SK-N-DZ (cell line): ENCODE measurements at regions not wholly inside any gene's neighbourhood (a gene's known extent, or its start where the extent isn't known, plus 50 kb on each side); places are given as distances from the start of the nearest gene placed in this dataset.
A peak's percentile ranks its signal among the peaks of the same experiment; 100 is the strongest.

Experiments
- DNase-seq: peaks from one replicate; pipeline ENCODE4 v3.0.0-alpha.2; 2015; ENCODE audit warnings: low spot score

DNA sequence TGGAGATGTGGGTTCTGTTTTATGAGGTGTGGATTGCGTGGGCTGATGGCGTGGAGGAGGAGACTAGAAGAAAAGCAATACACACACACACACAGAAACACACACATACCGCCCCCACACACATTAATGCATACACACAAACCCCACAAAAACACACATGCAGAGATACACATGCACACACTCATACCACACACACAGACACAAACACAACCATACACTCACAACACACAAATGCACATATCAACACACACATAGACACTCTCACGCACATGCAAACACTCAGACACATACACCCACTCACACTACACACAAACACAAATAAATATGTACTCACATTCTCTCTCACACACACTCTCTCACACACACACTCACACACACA is 75.7 kb upstream of the UBL3 start:
- no peak for DNase-seq

DNA sequence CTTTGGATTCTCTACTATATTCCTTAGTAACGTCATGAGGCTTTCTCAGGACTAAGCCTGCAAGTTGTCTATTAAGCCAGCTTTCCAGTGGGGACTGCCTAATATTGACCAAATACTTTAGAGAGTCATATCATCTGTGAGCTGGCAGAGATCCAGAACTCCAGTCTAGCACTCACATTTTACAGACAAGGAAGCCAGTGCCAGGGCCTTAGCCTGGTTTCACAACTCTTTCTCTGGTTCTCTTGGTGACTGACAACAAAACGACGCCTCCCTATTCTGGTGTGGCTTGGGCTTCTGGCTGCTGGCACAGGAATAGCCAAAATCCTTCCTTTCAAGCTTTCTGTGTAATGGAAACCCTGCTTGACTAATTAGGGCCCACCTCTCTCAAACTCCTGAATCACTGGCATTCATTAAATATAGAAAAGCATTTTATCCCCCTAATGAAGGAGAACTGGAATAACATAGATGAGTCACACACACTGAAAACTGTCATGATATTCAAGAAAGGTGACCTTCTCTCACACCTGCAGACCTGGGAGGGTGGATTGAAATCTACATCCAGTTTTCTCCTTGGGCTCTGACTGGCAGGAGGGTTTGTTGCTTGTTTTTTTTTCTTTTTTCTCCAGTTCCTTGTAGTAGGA is 75.2 kb upstream of the UBL3 start:
- no peak for DNase-seq

DNA sequence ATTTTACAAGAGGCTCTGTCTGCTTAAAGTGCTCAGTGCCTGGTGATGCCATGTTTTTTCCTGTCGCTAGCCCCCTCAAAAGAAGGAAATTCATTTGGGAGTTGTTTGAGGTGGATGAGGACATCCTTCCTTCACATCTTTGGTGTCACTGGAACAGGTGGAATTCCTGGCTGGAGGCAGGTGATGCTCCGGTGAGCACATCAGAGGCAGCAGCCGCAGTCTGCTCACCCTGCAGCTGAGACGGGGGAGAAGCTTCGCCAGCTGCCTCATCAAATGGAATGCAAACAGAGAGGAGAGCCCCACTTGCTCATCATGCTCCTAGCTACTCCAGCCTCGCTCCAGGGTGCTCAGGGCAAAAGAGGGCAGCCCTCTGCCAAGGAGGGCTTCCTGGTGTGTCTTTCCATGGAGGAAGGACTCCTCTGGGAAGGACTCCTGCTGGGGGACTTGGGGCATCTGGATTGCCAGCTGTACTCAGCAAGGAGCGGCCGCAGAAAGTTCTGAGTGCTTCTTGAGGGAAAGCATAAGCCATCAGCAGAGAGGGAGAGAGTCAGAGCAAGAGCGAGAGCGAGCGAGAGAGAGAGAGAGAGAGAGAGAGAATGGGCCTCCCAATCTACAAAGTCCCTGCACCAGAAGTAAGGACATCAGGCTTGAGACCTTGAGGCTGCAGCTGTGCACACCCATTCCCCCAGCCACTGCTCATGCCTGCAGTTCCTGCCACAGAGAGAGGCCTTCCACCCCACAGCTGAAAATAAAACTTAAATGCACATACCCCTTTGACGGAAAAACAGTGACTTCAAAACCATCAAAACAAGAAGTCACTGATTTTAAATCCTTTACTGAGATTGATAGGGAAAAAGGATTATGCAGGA is 74.3 kb upstream of the UBL3 start:
- DNase-seq: no peak

DNA sequence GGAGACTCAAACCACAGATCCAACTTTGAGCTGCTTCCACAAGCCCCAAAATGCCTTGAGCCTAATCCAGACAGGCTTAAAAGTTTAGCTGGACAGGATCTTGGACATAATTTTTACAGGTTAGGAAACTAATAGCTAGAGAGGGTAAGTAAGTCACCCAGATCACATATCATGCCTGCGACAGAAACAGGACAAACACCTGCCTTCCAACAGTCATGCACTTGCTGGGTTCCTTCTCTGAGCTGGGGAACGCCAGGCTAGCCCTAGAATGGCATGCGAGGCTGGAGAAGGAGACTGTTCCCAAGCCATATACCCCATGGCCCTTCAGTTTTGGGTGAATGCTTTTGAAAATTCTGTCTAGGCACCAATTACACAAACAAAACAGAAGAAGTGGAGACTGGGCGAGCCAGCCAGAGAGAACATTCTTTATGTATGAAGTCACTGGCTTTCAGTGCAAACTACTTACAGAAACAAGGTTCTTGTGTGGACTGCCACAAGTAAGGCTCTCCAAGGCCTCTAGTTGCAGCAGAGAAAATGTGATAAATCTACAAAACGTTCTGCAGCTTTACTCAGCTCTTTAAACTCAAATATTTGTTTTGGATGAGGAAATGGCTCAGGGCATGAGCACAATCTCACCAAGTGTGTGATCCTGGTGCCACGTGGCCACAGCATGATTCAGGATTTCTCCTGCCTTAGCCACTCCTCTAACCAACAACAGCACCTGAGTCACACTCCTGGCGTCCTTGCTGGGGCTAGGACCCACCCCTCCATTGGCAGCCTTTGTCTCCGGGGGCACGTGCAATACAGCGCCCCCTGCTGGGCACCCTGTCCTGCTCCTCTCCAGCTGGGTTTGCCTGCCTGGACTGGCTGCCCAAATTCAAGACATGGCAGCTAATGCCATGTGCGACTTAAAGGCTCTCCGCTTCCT is 73.4 kb upstream of the UBL3 start:
- DNase-seq: peak; percentile 13

DNA sequence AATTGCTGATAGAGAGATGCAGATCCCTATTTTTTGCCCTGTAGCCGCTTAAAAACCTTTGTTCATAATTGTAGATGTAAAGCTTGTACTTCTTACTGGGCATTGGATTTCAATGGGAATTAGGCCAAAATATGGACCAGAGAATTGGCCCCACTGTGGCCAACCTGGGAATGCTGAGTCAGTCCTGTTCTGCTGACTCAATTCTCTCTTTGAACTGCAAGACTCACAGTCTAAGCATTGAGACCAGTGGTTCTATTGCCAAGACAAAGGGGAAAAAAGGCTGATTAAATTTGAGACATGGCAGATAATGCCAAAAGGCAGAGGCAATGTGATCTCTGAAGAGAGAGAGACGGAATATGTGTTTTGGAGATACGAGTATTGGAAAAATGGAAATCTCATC is 72.5 kb upstream of the UBL3 start:
- no peak for DNase-seq

DNA sequence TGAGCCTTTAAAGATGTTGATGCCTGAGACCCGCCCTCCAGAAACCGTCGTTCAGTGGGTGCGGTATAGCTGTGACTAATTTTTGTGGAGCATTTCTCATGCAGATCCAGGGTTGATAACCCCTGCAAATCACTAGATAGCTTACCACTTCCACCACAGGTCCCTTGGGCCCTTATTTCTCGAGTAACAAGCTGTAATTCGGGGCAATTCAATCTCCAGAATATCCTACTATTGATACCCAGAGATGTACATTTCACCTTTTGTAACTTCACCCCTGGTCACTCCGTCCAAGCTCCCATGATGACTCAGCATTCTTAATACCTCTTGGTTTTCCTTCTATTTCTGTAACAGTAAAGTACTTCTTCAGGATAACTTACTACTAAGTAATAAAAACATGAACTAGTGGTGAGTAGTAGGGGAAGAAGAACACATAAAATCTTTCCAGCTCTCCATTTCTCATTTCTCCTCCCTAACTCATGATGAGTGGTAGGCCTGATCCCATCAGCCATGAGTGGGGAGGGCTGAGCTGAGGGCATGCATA is 71.9 kb upstream of the UBL3 start:
- no peak for DNase-seq

DNA sequence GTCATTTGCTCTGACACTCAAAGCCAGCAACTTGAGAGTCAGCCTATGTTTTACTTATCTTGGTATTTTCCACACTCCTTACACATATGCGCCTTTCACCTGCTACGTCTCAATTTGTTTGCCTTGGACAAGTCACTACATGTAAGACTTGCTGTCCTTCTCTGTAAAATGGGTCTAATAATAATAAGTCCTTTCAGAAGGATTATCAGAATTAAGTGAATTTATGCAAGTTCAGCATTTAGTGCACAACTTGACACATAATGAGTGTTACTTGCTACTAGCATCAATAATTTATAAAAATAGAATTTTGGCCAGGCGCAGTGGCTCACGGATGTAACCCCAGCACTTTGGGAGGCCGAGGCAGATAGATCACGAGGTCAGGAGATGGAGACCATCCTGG is 71.1 kb upstream of the UBL3 start:
- DNase-seq: no peak

DNA sequence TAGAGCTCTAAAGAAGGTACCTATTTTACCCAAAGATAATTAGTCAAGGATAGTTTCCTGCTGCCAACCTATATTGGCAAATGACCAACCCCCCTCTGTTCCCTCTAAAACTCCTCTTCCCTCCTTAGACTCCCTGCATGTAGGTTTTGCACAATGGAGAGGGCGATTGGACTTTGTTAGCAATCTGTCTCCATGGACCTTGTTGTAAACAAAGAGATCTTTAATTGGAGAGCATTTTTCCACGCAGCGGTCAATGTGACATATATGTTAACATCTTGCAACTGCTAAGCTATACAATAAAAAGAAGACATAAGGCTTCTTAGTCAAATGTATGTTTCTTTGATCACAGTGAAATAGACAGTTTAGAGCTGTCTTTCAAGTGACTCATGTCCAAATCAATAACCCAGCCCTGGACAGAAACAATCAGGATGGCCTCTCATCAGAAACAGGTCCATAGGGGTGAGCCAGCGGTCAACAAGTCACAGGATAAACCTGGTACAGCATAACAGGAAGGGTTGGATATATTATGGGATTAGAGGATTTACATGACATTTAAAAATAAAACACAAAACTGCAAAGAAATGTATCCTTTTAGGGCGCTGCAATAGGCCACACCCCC is 69.7 kb upstream of the UBL3 start:
- no peak for DNase-seq

DNA sequence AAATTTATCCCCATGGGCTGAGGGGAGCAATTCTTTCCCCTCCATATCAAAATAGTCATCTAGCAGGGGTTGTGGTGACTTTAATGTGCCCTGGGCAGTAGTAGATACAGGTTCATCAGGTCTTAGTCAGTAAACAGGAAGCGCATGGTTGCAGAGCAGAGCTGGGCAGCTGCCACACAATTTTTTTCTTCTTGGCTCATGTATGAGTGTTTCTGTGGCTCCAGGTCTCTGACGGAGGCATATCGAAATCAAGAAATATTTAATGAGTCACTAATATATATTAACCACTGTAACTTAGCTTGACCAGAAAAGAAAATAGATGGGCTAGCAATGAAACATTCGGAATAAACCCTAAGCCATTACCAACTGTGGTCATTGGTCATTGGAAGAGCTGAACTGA is 68.4 kb upstream of the UBL3 start:
- DNase-seq: no peak

DNA sequence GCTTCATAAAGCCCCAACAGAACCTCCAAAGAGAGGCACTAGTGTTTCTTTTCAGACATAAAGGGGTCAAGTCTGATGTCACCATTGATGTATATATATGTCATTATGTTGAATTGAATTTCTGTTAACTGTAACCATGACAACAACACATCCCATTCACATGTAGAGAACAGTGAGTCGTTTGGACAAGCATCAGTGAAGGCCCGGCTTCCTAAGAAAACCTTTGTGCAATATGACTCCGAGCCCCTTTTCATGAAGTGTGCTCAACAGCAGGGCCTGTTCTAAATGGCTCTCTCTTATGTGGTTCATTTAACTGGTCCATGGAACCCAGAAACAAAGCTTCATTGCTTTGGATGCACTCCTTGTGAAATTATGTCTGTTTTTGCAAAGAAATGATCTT is 67.2 kb upstream of the UBL3 start:
- no peak for DNase-seq

DNA sequence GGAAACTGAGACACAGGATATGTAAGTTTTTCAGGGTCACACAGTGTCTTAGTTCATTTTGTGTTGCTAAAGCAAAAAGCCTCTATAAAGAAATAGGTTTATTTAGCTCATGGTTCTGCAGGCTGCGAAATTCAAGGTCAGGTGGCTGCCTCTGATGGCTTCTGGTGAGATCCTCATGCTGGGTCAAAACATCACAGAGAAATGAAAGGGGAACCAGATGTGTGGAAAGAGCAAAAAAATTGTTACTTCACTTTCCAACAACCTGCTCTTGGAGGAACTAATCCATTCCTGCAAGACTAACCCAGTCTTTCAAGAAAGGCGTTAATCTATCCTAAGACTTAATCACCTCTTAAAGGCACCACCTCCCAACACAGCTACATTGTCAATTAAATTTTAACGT is 64.2 kb upstream of the UBL3 start:
- no peak for DNase-seq

DNA sequence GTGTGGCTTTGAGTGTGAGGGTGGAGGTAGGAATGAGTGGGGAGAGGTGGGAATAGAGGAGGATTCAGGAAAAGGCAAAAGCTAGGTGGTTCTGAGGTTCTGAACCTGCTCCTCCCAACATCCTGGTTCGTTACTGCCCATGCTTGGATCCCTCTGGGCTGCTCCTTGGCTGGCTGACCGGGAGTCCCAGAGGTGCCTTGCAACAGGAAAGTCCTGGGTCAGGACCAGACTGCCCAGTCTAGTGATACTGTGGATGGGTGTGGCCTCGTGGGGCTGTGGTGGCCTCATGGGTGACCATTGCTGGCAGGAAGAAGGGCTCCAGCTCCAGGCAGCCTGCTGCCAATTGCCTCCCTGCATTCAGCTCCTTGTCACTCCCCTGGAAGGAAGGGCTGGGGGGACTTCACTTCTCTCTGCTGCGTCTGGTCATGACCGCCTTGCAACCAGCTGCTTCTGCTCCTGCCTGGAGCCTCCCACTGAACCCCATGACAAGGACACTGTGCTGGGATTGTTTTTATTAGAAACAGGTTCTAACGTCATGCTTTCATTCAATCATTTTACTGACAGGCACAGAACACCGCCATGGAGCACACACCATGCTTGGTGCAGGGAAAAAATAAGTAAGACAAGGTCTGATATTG is 61.5 kb upstream of the UBL3 start:
- DNase-seq: peak; percentile 23

DNA sequence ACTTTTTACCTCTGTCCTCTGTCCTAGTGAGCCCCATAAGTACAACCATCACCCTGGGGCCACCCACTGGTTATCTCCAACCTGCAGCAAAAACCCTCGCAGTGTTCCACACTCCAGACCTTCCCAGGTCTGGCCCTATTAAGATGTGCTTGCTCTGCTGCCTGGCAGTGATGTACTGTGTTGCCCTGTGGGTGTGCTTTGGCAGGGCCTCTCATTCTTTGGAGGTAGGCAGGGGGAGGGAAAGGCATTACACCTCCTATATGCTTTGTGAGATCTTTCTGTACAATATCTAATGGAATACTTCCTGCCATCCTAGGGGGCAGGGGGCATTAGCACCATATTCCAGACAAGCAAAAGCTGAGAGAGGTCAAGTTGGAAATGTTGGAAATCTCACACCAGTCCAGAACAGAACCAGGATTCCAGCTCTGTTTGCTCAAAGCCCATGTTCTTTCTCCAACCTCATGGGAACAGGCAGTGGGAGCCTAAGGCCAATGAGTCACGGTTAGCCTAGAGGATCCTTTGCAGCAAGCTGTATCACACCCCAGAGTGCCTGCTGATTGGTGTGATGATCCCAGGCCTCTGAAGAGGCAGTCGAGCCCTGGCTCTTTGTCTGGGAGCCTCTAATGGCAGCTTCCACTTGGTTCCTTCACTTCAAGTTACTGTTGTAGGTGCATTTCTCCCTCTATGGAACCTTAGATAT is 59.7 kb upstream of the UBL3 start:
- DNase-seq: no peak

DNA sequence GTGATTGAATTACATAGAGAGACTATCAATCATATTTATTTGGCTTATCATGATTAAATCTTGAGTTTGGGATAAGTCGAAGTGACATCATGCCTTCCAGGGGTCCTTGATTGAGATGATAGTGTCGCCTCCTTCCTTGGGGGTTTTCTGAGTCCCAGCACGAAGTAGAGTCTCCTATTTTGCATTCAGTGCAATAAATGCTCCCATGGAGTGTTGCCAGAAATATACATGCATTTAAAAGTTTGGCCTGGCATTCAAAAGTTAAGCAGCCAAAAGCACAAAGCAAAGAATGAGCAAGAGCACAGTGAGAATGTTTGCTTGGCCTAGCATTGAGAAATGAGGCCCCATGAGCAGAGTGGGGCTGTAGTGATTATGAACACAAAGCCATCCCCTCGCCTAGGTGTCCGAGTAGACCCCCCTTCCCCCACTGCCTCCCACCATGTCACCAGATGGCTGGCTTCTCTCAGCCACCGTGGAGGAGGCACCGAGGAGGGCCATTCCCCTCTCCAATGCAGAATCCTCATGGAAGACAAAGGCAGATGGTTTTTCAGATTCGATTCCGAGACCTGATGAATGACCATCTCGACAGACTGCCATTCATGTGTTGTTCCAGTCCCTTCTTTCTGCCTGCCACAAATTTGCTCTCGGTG is 58.8 kb upstream of the UBL3 start:
- DNase-seq: peak; percentile 52

DNA sequence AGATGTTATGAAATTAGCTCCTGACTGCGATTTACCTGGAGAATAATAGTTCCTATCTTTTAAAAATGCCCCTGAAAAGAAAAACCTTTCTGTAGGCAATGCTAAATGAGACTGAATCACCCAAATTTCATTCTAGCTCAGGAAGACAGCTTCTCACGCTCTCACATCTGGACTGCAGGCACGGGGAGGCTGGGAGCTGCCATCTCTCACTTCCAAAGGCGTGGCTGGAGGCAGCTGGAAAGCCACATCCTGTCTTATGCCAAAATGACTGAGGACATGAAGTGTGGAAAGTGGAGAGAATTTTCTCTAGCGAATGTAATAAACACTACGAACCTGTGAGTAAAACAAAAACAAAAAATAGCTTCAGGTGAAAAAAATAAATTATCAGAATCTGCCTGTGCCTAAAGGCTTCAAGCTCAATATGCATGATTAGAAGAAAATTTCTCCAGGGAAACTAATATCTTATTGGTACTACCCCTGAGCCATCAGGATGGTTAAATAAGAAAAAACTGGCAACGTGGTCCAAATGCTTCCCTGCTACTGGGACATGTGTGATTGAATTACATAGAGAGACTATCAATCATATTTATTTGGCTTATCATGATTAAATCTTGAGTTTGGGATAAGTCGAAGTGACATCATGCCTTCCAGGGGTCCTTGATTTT is 58.1 kb upstream of the UBL3 start:
- peak; percentile 22 for DNase-seq

DNA sequence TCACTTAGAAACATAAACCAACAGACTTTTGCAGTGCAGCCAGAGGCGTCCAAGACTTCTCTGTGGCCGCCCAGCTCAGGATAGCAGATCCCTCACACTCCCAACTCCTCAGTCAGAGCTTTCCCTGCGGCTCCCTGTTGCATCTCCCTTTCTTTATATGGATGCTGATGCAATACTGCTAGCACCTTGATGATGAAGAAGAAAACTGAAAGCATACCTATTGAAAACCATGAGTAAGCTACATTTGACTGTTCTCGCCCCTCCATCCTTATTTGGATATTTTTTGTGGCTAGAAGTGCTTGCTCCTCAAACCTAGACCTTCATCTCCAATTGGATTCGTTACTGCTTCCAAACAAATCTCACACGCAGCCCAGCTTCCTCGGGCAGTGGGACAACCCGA is 57.3 kb upstream of the UBL3 start:
- no peak for DNase-seq

DNA sequence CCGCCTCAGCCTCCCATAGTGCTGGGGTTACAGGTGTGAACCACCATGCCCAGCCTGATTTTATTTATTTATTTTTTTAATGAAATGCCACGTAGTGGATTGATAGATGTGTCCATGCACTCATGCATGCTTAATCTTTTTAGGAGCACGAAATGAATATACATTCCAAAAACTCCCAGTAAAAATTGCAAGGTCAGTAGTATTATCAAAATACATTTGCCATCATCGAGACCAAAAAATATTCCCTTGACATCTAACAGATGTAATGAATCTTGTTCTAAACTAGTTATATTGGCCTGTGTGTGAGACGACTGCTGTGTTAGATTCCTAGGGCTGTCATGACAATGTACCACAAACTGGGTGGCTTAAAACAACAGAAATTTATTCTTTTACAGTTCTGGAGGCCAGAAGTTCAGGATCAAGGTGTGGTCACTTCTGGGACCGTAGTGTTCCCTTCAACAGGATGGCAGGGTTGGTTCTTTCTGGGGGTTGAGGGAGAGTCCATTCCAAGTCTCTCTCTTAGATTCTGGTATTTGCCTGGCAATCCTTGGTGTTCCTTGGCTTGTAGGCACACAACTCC is 56.1 kb upstream of the UBL3 start:
- no peak for DNase-seq

DNA sequence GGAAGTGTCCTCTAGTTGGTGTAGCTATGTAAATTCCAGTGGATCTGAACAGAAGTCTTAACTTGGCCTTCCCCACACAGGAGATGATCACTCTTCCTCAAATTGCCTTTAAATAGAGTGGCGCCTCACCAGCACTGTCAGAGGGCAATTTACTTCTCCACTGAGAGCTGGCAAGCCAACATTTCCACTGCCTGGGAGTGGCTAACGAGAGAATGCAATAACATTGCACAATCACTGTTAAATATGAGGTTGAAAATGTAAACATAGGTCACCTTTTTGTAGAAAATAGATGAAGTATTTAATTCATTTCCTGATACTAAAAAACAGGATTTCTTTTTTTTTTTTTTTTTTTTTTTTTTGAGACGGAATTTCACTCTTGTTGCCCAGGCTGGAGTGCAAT is 55.4 kb upstream of the UBL3 start:
- no peak for DNase-seq

DNA sequence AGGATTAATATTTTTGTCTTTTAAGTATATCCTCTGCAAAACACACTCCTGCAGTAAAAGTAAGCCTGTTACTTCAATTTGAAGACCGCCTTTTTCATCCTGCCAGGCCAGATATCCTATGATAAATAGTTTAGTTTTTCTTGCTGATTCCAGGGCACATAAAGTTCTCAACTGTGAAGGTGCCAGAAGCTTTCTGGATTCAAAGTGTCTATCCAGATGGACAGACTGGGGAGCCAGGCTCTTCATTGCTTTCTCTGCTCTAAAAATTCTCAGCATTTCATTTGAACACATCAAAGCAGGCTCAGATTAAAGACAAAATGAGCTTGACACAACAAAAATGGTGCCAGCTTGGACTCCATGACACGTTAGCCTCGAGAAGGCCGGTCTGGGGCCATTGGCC is 53.6 kb upstream of the UBL3 start:
- DNase-seq: no peak
